K562 (cell line): ENCODE measurements at regions not wholly inside any gene's neighbourhood (a gene's known extent, or its start where the extent isn't known, plus 50 kb on each side); places are given as distances from the start of the nearest gene placed in this dataset.
A peak's percentile ranks its signal among the peaks of the same experiment; 100 is the strongest.

ENCODE experiments used
- ATAC-seq: fragments of 200-7000 bp; cut with Tn5 transposase; 3 replicates; pipeline ENCODE4 v1.9.1; 2020; ENCODE audit warnings: moderate library complexity
- BruUV-seq: library from RNA; stranded (reverse); fragments of 400-500 nt; replicated peaks from 2 replicates; lab custom pipeline; 2021; lab: Mats Ljungman, UMichigan
- CTCF ChIA-PET: fragments of 300-600 bp; formaldehyde crosslinking; extraction: SDS; loops from one replicate; lab custom pipeline; 2021; ENCODE audit warnings: low intra/inter-chr PET ratio; lab: Yijun Ruan, JAX
- POLR2A ChIA-PET: fragments of 300-600, 350-650 bp; sonication (Branson Sonifier 250); formaldehyde crosslinking; extraction: SDS; loops from one replicate; lab custom pipeline; 2021; ENCODE audit warnings: antibody characterized with exemption, inconsistent platforms; lab: Yijun Ruan, JAX
- DNase-seq, 4 experiments: peaks; one replicate each; pipeline versions ENCODE4 v3.0.0 to v3.0.0-alpha.2; 2011 to 2018; ENCODE audit warnings: low spot score in 3 of 4, mixed read lengths in 3 of 4; ENCODE audit errors: extremely low read depth in 1 of 4
- FAIRE-seq: peaks from 2 replicates; lab custom pipeline; 2011; peaks lifted over from hg19 to GRCh38; lab: Jason Lieb, UNC
- H2AFZ ChIP-seq: 2 replicates; pipeline ENCODE4 v1.6.0; 2011; ENCODE audit warnings: low read depth, low read length, control low read depth, inconsistent platforms
- H3K27ac ChIP-seq: fragments of 200-600 bp; 3 replicates; pipeline ENCODE4 v1.8.0; 2011; ENCODE audit warnings: low read depth, mild to moderate bottlenecking, control low read depth, inconsistent platforms, low read length, moderate library complexity, mixed read lengths; ENCODE audit errors: extremely low read depth
- H3K27me3 ChIP-seq, 2 experiments: fragments of 300-600 bp in 1 of 2; 2 replicates in 1 of 2; 3 replicates in 1 of 2; pipeline versions ENCODE4 v1.6.0 to v1.8.0; 2011; ENCODE audit warnings: inconsistent platforms in 2 of 2, low read length in 2 of 2, mild to moderate bottlenecking in 1 of 2, mixed read lengths in 1 of 2, moderate library complexity in 1 of 2; ENCODE audit not compliant: control insufficient read depth in 2 of 2, insufficient read depth in 2 of 2
- H3K36me3 ChIP-seq: fragments of 300-600 bp; 3 replicates; pipeline ENCODE4 v1.8.0; 2011; ENCODE audit warnings: mild to moderate bottlenecking, low read length, inconsistent platforms; ENCODE audit not compliant: control insufficient read depth, insufficient read depth
- H3K4me1 ChIP-seq, 2 experiments: fragments of 200-600 bp in 1 of 2; replicated peaks in 1 of 2; 2 replicates in 1 of 2; 3 replicates in 1 of 2; pipeline versions ENCODE4 v1.5.1 to v1.8.0; 2011; ENCODE audit warnings: inconsistent platforms in 2 of 2, low read length in 2 of 2, mild to moderate bottlenecking in 1 of 2, mixed read lengths in 1 of 2, moderate library complexity in 1 of 2; ENCODE audit not compliant: control insufficient read depth in 2 of 2, insufficient read depth in 2 of 2
- H3K4me2 ChIP-seq: 2 replicates; pipeline ENCODE4 v1.6.1; 2011; ENCODE audit warnings: low read length, control low read depth, inconsistent platforms, mixed read lengths; ENCODE audit not compliant: insufficient read depth
- H3K4me3 ChIP-seq: fragments of 200-600 bp; sonication (generic), shearing (Covaris generic); 2 replicates; pipeline ENCODE4 v1.5.1; 2016; ENCODE audit warnings: control low read depth, inconsistent platforms
- H3K79me2 ChIP-seq: fragments of 200-600 bp; 3 replicates; pipeline ENCODE4 v1.8.0; 2011; ENCODE audit warnings: low read length, inconsistent platforms; ENCODE audit not compliant: control insufficient read depth, insufficient read depth
- H3K9ac ChIP-seq, 2 experiments: 2 replicates each; pipeline versions ENCODE4 v1.6.0 to v1.6.1; 2011; ENCODE audit warnings: low read depth in 2 of 2, low read length in 2 of 2, control low read depth in 1 of 2, inconsistent platforms in 1 of 2, mild to moderate bottlenecking in 1 of 2, mixed read lengths in 1 of 2; ENCODE audit not compliant: insufficient read depth in 1 of 2
- H3K9me1 ChIP-seq: one replicate; pipeline ENCODE4 v1.6.0; 2011; ENCODE audit warnings: inconsistent platforms, mild to moderate bottlenecking, low read length, moderate library complexity; ENCODE audit not compliant: control insufficient read depth, insufficient read depth
- H3K9me3 ChIP-seq: replicated peaks from 2 replicates; pipeline ENCODE4 v1.5.1; 2011; ENCODE audit warnings: low read depth, low read length, inconsistent platforms; ENCODE audit not compliant: control insufficient read depth, insufficient read depth
- H4K20me1 ChIP-seq: replicated peaks from 2 replicates; pipeline ENCODE4 v1.6.1; 2011; ENCODE audit warnings: low read length, inconsistent platforms, mixed read lengths; ENCODE audit not compliant: control insufficient read depth, insufficient read depth
- C11orf30 ChIP-seq: fragments of 450-650 bp; IDR thresholded peaks from 2 replicates; pipeline ENCODE4 v1.6.1; 2016; ENCODE audit warnings: low read depth, mild to moderate bottlenecking
- MAFF ChIP-seq: IDR thresholded peaks from 2 replicates; pipeline ENCODE4 v1.6.1; 2012; ENCODE audit warnings: low read length, improper control_type of control experiment
- MAFG ChIP-seq: fragments of 450-650 bp; conservative IDR thresholded peaks from 2 replicates; pipeline ENCODE4 v1.6.1; 2016; ENCODE audit warnings: missing genetic modification characterization, missing compliant biosample characterization
- MAFK ChIP-seq: IDR thresholded peaks from 2 replicates; pipeline ENCODE4 v1.6.1; 2011; ENCODE audit warnings: low read length, improper control_type of control experiment
- NBN ChIP-seq: fragments of 450-650 bp; IDR thresholded peaks from 2 replicates; pipeline ENCODE4 v1.6.1; 2016; ENCODE audit warnings: low read depth, mild to moderate bottlenecking
- NR4A1 ChIP-seq, 2 experiments: fragments of 250-450 bp in 1 of 2; fragments of 450-650 bp in 1 of 2; sonication (Bioruptor Pico) in 1 of 2; IDR thresholded peaks; 2 replicates each; pipeline versions ENCODE4 v1.4.0 to v1.6.1; 2016 to 2020; ENCODE audit warnings: mild to moderate bottlenecking in 2 of 2, missing compliant biosample characterization in 1 of 2, missing genetic modification characterization in 1 of 2, moderate library complexity in 1 of 2
- TCFL5 ChIP-seq: fragments of 250-450 bp; sonication (Bioruptor Pico); conservative IDR thresholded peaks from 2 replicates; pipeline ENCODE4 v1.6.1; 2021; ENCODE audit warnings: mild to moderate bottlenecking, moderate library complexity, matching md5 sums
- ZNF316 ChIP-seq: fragments of 450-650 bp; IDR thresholded peaks from 2 replicates; pipeline ENCODE4 v1.6.1; 2016
- WGBS: fragments of 100-300 bp; shearing (Covaris generic); methylation state at CpG from one replicate; pipeline ENCODE4 v1.1.6; 2016; ENCODE audit warnings: low coverage, mixed read lengths; ENCODE audit not compliant: insufficient coverage; ENCODE audit errors: missing lambda C conversion rate; 5-methylcytosine and 5-hydroxymethylcytosine counted together
- in situ Hi-C: fragments of 300-500 bp; cut with MboI; formaldehyde crosslinking; loops from 4 replicates; pipeline ENCODE4 v1.15.0; 2018; ENCODE audit warnings: inconsistent platforms, mixed read lengths
- intact Hi-C: fragments of 100-400 bp; cut with micrococcal nuclease; formaldehyde crosslinking; loops from 2 replicates; pipeline ENCODE4 v1.14.2; 2022
- TF ChIP-seq, protein P1 (sequence below): fragments of 250-450 bp; sonication (Bioruptor Pico); IDR thresholded peaks from 2 replicates; pipeline ENCODE4 v1.5.0; 2021; ENCODE audit warnings: mild to moderate bottlenecking, borderline replicate concordance
- TF ChIP-seq, protein P2 (sequence below): sonication (generic); formaldehyde crosslinking; IDR thresholded peaks from 2 replicates; pipeline ENCODE4 v1.5.0; 2020; ENCODE audit warnings: missing genetic modification reagents

DNA sequence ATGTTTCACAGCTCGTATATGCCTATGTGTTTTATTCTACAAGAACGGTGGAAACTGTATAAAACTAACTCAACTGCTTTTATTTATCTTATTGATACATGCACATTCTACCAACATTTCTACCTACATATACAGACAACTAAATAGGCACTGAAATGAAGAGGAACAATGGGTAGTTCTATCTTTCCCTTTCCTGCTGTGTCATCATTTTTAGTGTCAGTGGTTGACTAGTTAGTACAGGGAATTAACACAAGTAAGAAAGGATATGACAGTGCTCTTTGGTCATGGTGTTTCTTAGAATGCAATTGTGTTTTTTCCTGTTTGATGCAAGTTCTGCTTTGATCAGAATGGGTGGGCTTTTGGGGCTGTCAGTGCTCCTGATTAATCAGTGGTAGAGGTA is 293.8 kb upstream of the CTSO start:
- BruUV-seq, result no TSS peak
- H2AFZ ChIP-seq, result no peak overlapping the region
- intact Hi-C loops, result no loop called here
- ChIA-PET POLR2A (no interaction called here), CTCF (no interaction called here)
- DNase-seq, result no peak
- no peaks in the 10 kb centered on the region for H3K9me1 ChIP-seq
- no peaks in the 10 kb centered on the region for H3K79me2 ChIP-seq
- no peak overlapping the region for H3K4me3 ChIP-seq
- no peaks in the 10 kb centered on the region for H3K36me3 ChIP-seq
- peak; percentile 66 for TF ChIP-seq MAFF
- peak; percentile 61 for TF ChIP-seq MAFG
- TF ChIP-seq, protein P1, sequence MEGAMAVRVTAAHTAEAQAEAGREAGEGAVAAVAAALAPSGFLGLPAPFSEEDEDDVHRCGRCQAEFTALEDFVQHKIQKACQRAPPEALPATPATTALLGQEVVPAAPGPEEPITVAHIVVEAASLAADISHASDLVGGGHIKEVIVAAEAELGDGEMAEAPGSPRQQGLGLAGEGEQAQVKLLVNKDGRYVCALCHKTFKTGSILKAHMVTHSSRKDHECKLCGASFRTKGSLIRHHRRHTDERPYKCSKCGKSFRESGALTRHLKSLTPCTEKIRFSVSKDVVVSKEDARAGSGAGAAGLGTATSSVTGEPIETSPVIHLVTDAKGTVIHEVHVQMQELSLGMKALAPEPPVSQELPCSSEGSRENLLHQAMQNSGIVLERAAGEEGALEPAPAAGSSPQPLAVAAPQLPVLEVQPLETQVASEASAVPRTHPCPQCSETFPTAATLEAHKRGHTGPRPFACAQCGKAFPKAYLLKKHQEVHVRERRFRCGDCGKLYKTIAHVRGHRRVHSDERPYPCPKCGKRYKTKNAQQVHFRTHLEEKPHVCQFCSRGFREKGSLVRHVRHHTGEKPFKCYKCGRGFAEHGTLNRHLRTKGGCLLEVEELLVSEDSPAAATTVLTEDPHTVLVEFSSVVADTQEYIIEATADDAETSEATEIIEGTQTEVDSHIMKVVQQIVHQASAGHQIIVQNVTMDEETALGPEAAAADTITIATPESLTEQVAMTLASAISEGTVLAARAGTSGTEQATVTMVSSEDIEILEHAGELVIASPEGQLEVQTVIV (CRISPR knock-in tag), result no peak
- TF ChIP-seq NBN, result no peak
- no peak for TF ChIP-seq TCFL5
- TF ChIP-seq C11orf30, result peak; percentile 55; the same call in 1 of the 2 replicates
- TF ChIP-seq NR4A1 (CRISPR knock-in tag; IDR thresholded peaks at IDR 0.05), result no peak
- no peak for TF ChIP-seq NR4A1 (tag; IDR thresholded peaks at IDR 0.05)
- peak; percentile 73 for TF ChIP-seq ZNF316
- TF ChIP-seq, protein P2, sequence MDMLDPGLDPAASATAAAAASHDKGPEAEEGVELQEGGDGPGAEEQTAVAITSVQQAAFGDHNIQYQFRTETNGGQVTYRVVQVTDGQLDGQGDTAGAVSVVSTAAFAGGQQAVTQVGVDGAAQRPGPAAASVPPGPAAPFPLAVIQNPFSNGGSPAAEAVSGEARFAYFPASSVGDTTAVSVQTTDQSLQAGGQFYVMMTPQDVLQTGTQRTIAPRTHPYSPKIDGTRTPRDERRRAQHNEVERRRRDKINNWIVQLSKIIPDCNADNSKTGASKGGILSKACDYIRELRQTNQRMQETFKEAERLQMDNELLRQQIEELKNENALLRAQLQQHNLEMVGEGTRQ, result no peak
- TF ChIP-seq MAFK, result peak; percentile 74
- H3K9me3 ChIP-seq, result no peaks in the 10 kb centered on the region
- 0% methylated on average over 2 of the region's 2 CpGs for WGBS
- no peaks in the 10 kb centered on the region for H3K4me1 ChIP-seq
- no peak for ATAC-seq
- no peak overlapping the region for H3K4me2 ChIP-seq
- no peaks in the 10 kb centered on the region for H3K27me3 ChIP-seq
- FAIRE-seq, result no peak
- H3K9ac ChIP-seq, result no peak overlapping the region
- no peak overlapping the region for H3K27ac ChIP-seq
- in situ Hi-C loops, result no loop called here
- H4K20me1 ChIP-seq, result no peaks in the 10 kb centered on the region
